HepG2 (cell line): ENCODE measurements at regions not wholly inside any gene's neighbourhood (a gene's known extent, or its start where the extent isn't known, plus 50 kb on each side); places are given as distances from the start of the nearest gene placed in this dataset.

Experiments used
- ARNT ChIP-seq: fragments of 450-650 bp; IDR thresholded peaks from 2 replicates; pipeline ENCODE4 v1.6.1; 2017
- ELF3 ChIP-seq: IDR thresholded peaks from 2 replicates; pipeline ENCODE4 v1.6.1; 2016; ENCODE audit warnings: missing genetic modification reagents, missing compliant biosample characterization
- FOXM1 ChIP-seq: sonication (generic); formaldehyde crosslinking; IDR thresholded peaks from 2 replicates; pipeline ENCODE4 v1.5.0; 2020; ENCODE audit warnings: missing genetic modification reagents
- HNF4G ChIP-seq, 2 experiments: sonication (generic) in 1 of 2; formaldehyde crosslinking in 1 of 2; IDR thresholded peaks; 2 replicates each; pipeline versions ENCODE4 v1.4.0 to v1.6.1; 2011 to 2020; ENCODE audit warnings: borderline replicate concordance in 2 of 2, low read depth in 2 of 2, mild to moderate bottlenecking in 2 of 2, low read length in 1 of 2, missing genetic modification reagents in 1 of 2, moderate library complexity in 1 of 2
- JUNB ChIP-seq: sonication (generic); formaldehyde crosslinking; IDR thresholded peaks from 2 replicates; pipeline ENCODE4 v1.8.0; 2022; ENCODE audit warnings: missing genetic modification reagents, mild to moderate bottlenecking, borderline replicate concordance
- SETDB1 ChIP-seq: sonication (generic); formaldehyde crosslinking; IDR thresholded peaks from 2 replicates; pipeline ENCODE4 v1.5.1; 2020; ENCODE audit warnings: missing genetic modification reagents, mild to moderate bottlenecking, borderline replicate concordance
- TARDBP ChIP-seq: sonication (generic); formaldehyde crosslinking; IDR thresholded peaks from 2 replicates; pipeline ENCODE4 v1.8.0; 2022; ENCODE audit warnings: mild to moderate bottlenecking, missing genetic modification reagents
- ZNF253 ChIP-seq: sonication (generic); formaldehyde crosslinking; IDR thresholded peaks from 2 replicates; pipeline ENCODE4 v1.8.0; 2022; ENCODE audit warnings: mild to moderate bottlenecking, missing genetic modification reagents, borderline replicate concordance
- ZNF530 ChIP-seq: sonication (generic); formaldehyde crosslinking; IDR thresholded peaks from 2 replicates; pipeline ENCODE4 v1.5.0; 2020; ENCODE audit warnings: low read depth, mild to moderate bottlenecking, missing genetic modification reagents
- ZZZ3 ChIP-seq: sonication (generic); formaldehyde crosslinking; IDR thresholded peaks from 2 replicates; pipeline ENCODE4 v1.4.0; 2020; ENCODE audit warnings: missing genetic modification reagents, mild to moderate bottlenecking, borderline replicate concordance
- TF ChIP-seq, protein P1 (sequence below): sonication (generic); formaldehyde crosslinking; IDR thresholded peaks from 2 replicates; pipeline ENCODE4 v1.5.0; 2020; ENCODE audit warnings: mild to moderate bottlenecking, missing genetic modification reagents, moderate library complexity
- TF ChIP-seq, protein P2 (sequence below): IDR thresholded peaks from 2 replicates; pipeline ENCODE4 v1.6.1; 2012; ENCODE audit warnings: low read length, improper control_type of control experiment

DNA sequence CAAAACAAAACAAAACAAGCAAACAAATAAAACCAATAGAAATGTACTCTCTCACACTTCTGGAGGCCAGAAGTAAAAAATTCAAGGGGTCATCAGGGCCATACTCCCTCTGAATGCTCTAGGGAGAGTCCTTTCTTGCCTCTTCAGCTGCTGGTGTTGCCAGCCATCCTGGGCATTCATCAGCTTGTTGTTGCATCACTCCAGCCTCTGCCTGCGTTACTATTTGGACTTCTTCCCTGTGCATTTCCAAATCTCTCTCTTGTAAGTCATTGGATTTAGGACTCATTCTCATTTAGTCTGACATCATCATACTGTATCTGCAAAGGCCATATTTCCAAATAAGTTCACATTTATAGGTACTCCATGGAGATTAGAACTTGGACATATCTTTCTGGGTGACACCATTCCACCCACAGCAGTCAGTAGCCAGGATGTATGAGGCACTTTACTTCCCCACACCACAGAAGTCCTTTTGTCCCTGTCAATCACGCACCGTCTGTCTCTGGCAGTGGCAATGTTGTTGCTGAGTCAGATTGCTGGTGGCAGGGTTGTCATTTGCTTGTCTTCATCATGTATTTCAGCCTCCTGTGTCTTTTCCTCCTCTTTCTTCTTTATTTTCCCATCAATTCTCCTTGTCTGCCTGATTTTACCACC lies 151.0 kb upstream of the KCNJ6 start:
- TF ChIP-seq, protein P1, sequence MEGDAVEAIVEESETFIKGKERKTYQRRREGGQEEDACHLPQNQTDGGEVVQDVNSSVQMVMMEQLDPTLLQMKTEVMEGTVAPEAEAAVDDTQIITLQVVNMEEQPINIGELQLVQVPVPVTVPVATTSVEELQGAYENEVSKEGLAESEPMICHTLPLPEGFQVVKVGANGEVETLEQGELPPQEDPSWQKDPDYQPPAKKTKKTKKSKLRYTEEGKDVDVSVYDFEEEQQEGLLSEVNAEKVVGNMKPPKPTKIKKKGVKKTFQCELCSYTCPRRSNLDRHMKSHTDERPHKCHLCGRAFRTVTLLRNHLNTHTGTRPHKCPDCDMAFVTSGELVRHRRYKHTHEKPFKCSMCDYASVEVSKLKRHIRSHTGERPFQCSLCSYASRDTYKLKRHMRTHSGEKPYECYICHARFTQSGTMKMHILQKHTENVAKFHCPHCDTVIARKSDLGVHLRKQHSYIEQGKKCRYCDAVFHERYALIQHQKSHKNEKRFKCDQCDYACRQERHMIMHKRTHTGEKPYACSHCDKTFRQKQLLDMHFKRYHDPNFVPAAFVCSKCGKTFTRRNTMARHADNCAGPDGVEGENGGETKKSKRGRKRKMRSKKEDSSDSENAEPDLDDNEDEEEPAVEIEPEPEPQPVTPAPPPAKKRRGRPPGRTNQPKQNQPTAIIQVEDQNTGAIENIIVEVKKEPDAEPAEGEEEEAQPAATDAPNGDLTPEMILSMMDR (CRISPR knock-in tag): no peak
- TF ChIP-seq SETDB1 (CRISPR knock-in tag) (no peak), ARNT (no peak), TARDBP (CRISPR knock-in tag) (no peak), ZNF253 (CRISPR knock-in tag) (no peak), ELF3 (CRISPR knock-in tag) (no peak), ZZZ3 (CRISPR knock-in tag) (no peak), JUNB (CRISPR knock-in tag) (no peak), FOXM1 (CRISPR knock-in tag) (no peak), ZNF530 (CRISPR knock-in tag) (no peak), HNF4G (IDR thresholded peaks at IDR 0.05; ENCODE audit: borderline replicate concordance, low read depth, low read length) (no peak), HNF4G (CRISPR knock-in tag; IDR thresholded peaks at IDR 0.05; ENCODE audit: borderline replicate concordance, low read depth) (no peak)
- TF ChIP-seq, protein P2, sequence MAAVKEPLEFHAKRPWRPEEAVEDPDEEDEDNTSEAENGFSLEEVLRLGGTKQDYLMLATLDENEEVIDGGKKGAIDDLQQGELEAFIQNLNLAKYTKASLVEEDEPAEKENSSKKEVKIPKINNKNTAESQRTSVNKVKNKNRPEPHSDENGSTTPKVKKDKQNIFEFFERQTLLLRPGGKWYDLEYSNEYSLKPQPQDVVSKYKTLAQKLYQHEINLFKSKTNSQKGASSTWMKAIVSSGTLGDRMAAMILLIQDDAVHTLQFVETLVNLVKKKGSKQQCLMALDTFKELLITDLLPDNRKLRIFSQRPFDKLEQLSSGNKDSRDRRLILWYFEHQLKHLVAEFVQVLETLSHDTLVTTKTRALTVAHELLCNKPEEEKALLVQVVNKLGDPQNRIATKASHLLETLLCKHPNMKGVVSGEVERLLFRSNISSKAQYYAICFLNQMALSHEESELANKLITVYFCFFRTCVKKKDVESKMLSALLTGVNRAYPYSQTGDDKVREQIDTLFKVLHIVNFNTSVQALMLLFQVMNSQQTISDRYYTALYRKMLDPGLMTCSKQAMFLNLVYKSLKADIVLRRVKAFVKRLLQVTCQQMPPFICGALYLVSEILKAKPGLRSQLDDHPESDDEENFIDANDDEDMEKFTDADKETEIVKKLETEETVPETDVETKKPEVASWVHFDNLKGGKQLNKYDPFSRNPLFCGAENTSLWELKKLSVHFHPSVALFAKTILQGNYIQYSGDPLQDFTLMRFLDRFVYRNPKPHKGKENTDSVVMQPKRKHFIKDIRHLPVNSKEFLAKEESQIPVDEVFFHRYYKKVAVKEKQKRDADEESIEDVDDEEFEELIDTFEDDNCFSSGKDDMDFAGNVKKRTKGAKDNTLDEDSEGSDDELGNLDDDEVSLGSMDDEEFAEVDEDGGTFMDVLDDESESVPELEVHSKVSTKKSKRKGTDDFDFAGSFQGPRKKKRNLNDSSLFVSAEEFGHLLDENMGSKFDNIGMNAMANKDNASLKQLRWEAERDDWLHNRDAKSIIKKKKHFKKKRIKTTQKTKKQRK: no peak
